ENCODE measurements at regions not wholly inside any gene's neighbourhood (a gene's known extent, or its start where the extent isn't known, plus 50 kb on each side); places are given as distances from the start of the nearest gene placed in this dataset.

- no peak for TF ChIP-seq CTCF (IDR thresholded peaks at IDR 0.05 in 2 of 3, conservative IDR thresholded peaks at IDR 0.05 in 1 of 3; ENCODE audit: control insufficient read depth in 2 of 3, extremely low read depth in 1 of 3, insufficient read depth in 1 of 3, low read depth in 3 of 3, low read length in 3 of 3)
- no peak for TF ChIP-seq IRF4 (IDR thresholded peaks at IDR 0.05; ENCODE audit: low read depth, low read length)
- TF ChIP-seq SIN3A (IDR thresholded peaks at IDR 0.05; ENCODE audit: low read depth, low read length) = no peak
- TF ChIP-seq POLR2A (IDR thresholded peaks at IDR 0.05; ENCODE audit: low read depth, low read length) = no peak
- TF ChIP-seq SUZ12 (IDR thresholded peaks at IDR 0.05; ENCODE audit: unreplicated experiment) = no peak
- TF ChIP-seq ZNF592 (IDR thresholded peaks at IDR 0.05) = no peak
- no peak for TF ChIP-seq TBL1XR1 (IDR thresholded peaks at IDR 0.05; ENCODE audit: low read depth, low read length)
- TF ChIP-seq RFX5 (IDR thresholded peaks at IDR 0.05; ENCODE audit: low read depth, low read length) = no peak
- TF ChIP-seq POLR2AphosphoS5 (IDR thresholded peaks at IDR 0.05; ENCODE audit: low read length) = no peak
- TF ChIP-seq HDGF (IDR thresholded peaks at IDR 0.05) = no peak
- TF ChIP-seq TAF1 (IDR thresholded peaks at IDR 0.05; ENCODE audit: borderline replicate concordance, low read depth, low read length) = no peak
- TF ChIP-seq CEBPB (IDR thresholded peaks at IDR 0.05; ENCODE audit: borderline replicate concordance in 1 of 2, low read depth in 2 of 2, low read length in 2 of 2) = no peak
Measured at GRCh38 chrX:96619588-96619987, 65.1 kb upstream of the DIAPH2 start.

Data from GM12878 (cell line).